ENCODE measurements at regions not wholly inside any gene's neighbourhood (a gene's known extent, or its start where the extent isn't known, plus 50 kb on each side); places are given as distances from the start of the nearest gene placed in this dataset.

- TF ChIP-seq POLR2A (IDR thresholded peaks at IDR 0.05; ENCODE audit: low read depth, low read length) (no peak), CHD1 (IDR thresholded peaks at IDR 0.05; ENCODE audit: low read depth, low read length) (no peak), RFX5 (IDR thresholded peaks at IDR 0.05; ENCODE audit: low read depth, low read length) (no peak), TCF12 (IDR thresholded peaks at IDR 0.05; ENCODE audit: low read depth, low read length) (no peak), ZNF217 (IDR thresholded peaks at IDR 0.05) (no peak), POLR2AphosphoS5 (IDR thresholded peaks at IDR 0.05; ENCODE audit: low read length) (no peak), IRF3 (IDR thresholded peaks at IDR 0.05) (no peak), EZH2 (IDR thresholded peaks at IDR 0.05; ENCODE audit: borderline replicate concordance, control insufficient read depth, low read depth, low read length) (no peak), POLR2AphosphoS2 (IDR thresholded peaks at IDR 0.05; ENCODE audit: low read depth, low read length) (no peak), FOS (IDR thresholded peaks at IDR 0.05; ENCODE audit: borderline replicate concordance, extremely low read depth, insufficient read length) (no peak), EP300 (IDR thresholded peaks at IDR 0.05; ENCODE audit: borderline replicate concordance in 1 of 2, control insufficient read depth in 1 of 2, low read depth in 2 of 2, low read length in 2 of 2) (no peak), LARP7 (IDR thresholded peaks at IDR 0.05) (no peak)
- TF ChIP-seq, protein P1, sequence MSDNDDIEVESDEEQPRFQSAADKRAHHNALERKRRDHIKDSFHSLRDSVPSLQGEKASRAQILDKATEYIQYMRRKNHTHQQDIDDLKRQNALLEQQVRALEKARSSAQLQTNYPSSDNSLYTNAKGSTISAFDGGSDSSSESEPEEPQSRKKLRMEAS (IDR thresholded peaks at IDR 0.05; ENCODE audit: low read depth, low read length), result no peak
- TF ChIP-seq, protein P2, sequence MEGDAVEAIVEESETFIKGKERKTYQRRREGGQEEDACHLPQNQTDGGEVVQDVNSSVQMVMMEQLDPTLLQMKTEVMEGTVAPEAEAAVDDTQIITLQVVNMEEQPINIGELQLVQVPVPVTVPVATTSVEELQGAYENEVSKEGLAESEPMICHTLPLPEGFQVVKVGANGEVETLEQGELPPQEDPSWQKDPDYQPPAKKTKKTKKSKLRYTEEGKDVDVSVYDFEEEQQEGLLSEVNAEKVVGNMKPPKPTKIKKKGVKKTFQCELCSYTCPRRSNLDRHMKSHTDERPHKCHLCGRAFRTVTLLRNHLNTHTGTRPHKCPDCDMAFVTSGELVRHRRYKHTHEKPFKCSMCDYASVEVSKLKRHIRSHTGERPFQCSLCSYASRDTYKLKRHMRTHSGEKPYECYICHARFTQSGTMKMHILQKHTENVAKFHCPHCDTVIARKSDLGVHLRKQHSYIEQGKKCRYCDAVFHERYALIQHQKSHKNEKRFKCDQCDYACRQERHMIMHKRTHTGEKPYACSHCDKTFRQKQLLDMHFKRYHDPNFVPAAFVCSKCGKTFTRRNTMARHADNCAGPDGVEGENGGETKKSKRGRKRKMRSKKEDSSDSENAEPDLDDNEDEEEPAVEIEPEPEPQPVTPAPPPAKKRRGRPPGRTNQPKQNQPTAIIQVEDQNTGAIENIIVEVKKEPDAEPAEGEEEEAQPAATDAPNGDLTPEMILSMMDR (IDR thresholded peaks at IDR 0.05 in 2 of 3, conservative IDR thresholded peaks at IDR 0.05 in 1 of 3; ENCODE audit: control insufficient read depth in 2 of 3, extremely low read depth in 1 of 3, insufficient read depth in 1 of 3, low read depth in 3 of 3, low read length in 3 of 3), result no peak
Observed at GRCh38 chr3:101148001-101148400, 154.8 kb upstream of the ABI3BP start.

All from GM12878 (cell line).